K562 (cell line): ENCODE measurements at regions not wholly inside any gene's neighbourhood (a gene's known extent, or its start where the extent isn't known, plus 50 kb on each side); places are given as distances from the start of the nearest gene placed in this dataset.

ENCODE experiments used
- ATAC-seq: fragments of 200-7000 bp; cut with Tn5 transposase; 3 replicates; pipeline ENCODE4 v1.9.1; 2020; ENCODE audit warnings: moderate library complexity
- BruUV-seq: library from RNA; stranded (reverse); fragments of 400-500 nt; replicated peaks from 2 replicates; lab custom pipeline; 2021; lab: Mats Ljungman, UMichigan
- CTCF ChIA-PET: fragments of 300-600 bp; formaldehyde crosslinking; extraction: SDS; loops from one replicate; lab custom pipeline; 2021; ENCODE audit warnings: low intra/inter-chr PET ratio; lab: Yijun Ruan, JAX
- POLR2A ChIA-PET: fragments of 300-600, 350-650 bp; sonication (Branson Sonifier 250); formaldehyde crosslinking; extraction: SDS; loops from one replicate; lab custom pipeline; 2021; ENCODE audit warnings: antibody characterized with exemption, inconsistent platforms; lab: Yijun Ruan, JAX
- DNase-seq, 4 experiments: peaks; one replicate each; pipeline versions ENCODE4 v3.0.0 to v3.0.0-alpha.2; 2011 to 2018; ENCODE audit warnings: low spot score in 3 of 4, mixed read lengths in 3 of 4; ENCODE audit errors: extremely low read depth in 1 of 4
- FAIRE-seq: peaks from 2 replicates; lab custom pipeline; 2011; peaks lifted over from hg19 to GRCh38; lab: Jason Lieb, UNC
- H2AFZ ChIP-seq: 2 replicates; pipeline ENCODE4 v1.6.0; 2011; ENCODE audit warnings: low read depth, low read length, control low read depth, inconsistent platforms
- H3K27ac ChIP-seq: fragments of 200-600 bp; 3 replicates; pipeline ENCODE4 v1.8.0; 2011; ENCODE audit warnings: low read depth, mild to moderate bottlenecking, control low read depth, inconsistent platforms, low read length, moderate library complexity, mixed read lengths; ENCODE audit errors: extremely low read depth
- H3K27me3 ChIP-seq, 2 experiments: fragments of 300-600 bp in 1 of 2; 2 replicates in 1 of 2; 3 replicates in 1 of 2; pipeline versions ENCODE4 v1.6.0 to v1.8.0; 2011; ENCODE audit warnings: inconsistent platforms in 2 of 2, low read length in 2 of 2, mild to moderate bottlenecking in 1 of 2, mixed read lengths in 1 of 2, moderate library complexity in 1 of 2; ENCODE audit not compliant: control insufficient read depth in 2 of 2, insufficient read depth in 2 of 2
- H3K36me3 ChIP-seq: fragments of 300-600 bp; 3 replicates; pipeline ENCODE4 v1.8.0; 2011; ENCODE audit warnings: mild to moderate bottlenecking, low read length, inconsistent platforms; ENCODE audit not compliant: control insufficient read depth, insufficient read depth
- H3K4me1 ChIP-seq, 2 experiments: fragments of 200-600 bp in 1 of 2; replicated peaks in 1 of 2; 2 replicates in 1 of 2; 3 replicates in 1 of 2; pipeline versions ENCODE4 v1.5.1 to v1.8.0; 2011; ENCODE audit warnings: inconsistent platforms in 2 of 2, low read length in 2 of 2, mild to moderate bottlenecking in 1 of 2, mixed read lengths in 1 of 2, moderate library complexity in 1 of 2; ENCODE audit not compliant: control insufficient read depth in 2 of 2, insufficient read depth in 2 of 2
- H3K4me2 ChIP-seq: 2 replicates; pipeline ENCODE4 v1.6.1; 2011; ENCODE audit warnings: low read length, control low read depth, inconsistent platforms, mixed read lengths; ENCODE audit not compliant: insufficient read depth
- H3K4me3 ChIP-seq: fragments of 200-600 bp; sonication (generic), shearing (Covaris generic); 2 replicates; pipeline ENCODE4 v1.5.1; 2016; ENCODE audit warnings: control low read depth, inconsistent platforms
- H3K79me2 ChIP-seq: fragments of 200-600 bp; 3 replicates; pipeline ENCODE4 v1.8.0; 2011; ENCODE audit warnings: low read length, inconsistent platforms; ENCODE audit not compliant: control insufficient read depth, insufficient read depth
- H3K9ac ChIP-seq, 2 experiments: 2 replicates each; pipeline versions ENCODE4 v1.6.0 to v1.6.1; 2011; ENCODE audit warnings: low read depth in 2 of 2, low read length in 2 of 2, control low read depth in 1 of 2, inconsistent platforms in 1 of 2, mild to moderate bottlenecking in 1 of 2, mixed read lengths in 1 of 2; ENCODE audit not compliant: insufficient read depth in 1 of 2
- H3K9me1 ChIP-seq: one replicate; pipeline ENCODE4 v1.6.0; 2011; ENCODE audit warnings: inconsistent platforms, mild to moderate bottlenecking, low read length, moderate library complexity; ENCODE audit not compliant: control insufficient read depth, insufficient read depth
- H3K9me3 ChIP-seq: replicated peaks from 2 replicates; pipeline ENCODE4 v1.5.1; 2011; ENCODE audit warnings: low read depth, low read length, inconsistent platforms; ENCODE audit not compliant: control insufficient read depth, insufficient read depth
- H4K20me1 ChIP-seq: replicated peaks from 2 replicates; pipeline ENCODE4 v1.6.1; 2011; ENCODE audit warnings: low read length, inconsistent platforms, mixed read lengths; ENCODE audit not compliant: control insufficient read depth, insufficient read depth
- ARID1B ChIP-seq: fragments of 450-650 bp; IDR thresholded peaks from 2 replicates; pipeline ENCODE4 v1.6.1; 2016; ENCODE audit warnings: antibody characterized with exemption, mild to moderate bottlenecking, inconsistent platforms
- ARID3B ChIP-seq: fragments of 250-450 bp; sonication (Bioruptor Pico); IDR thresholded peaks from 2 replicates; pipeline ENCODE4 v1.4.0; 2020; ENCODE audit warnings: borderline replicate concordance
- ESRRA ChIP-seq: fragments of 450-650 bp; IDR thresholded peaks from 2 replicates; pipeline ENCODE4 v1.6.1; 2014; ENCODE audit warnings: low read depth, mild to moderate bottlenecking, moderate library complexity, borderline replicate concordance
- ETV1 ChIP-seq: fragments of 450-650 bp; conservative IDR thresholded peaks from 2 replicates; pipeline ENCODE4 v1.6.1; 2016; ENCODE audit warnings: missing genetic modification characterization, control low read depth, low read depth, missing compliant biosample characterization
- PCBP1 ChIP-seq: fragments of 200-400 bp; formaldehyde crosslinking; IDR thresholded peaks from 2 replicates; pipeline ENCODE4 v1.6.1; 2018; ENCODE audit warnings: mild to moderate bottlenecking, low read depth, low read length; ENCODE audit not compliant: poor library complexity, severe bottlenecking
- PHTF2 ChIP-seq: fragments of 250-450 bp; sonication (Bioruptor Pico); IDR thresholded peaks from 2 replicates; pipeline ENCODE4 v1.5.0; 2021; ENCODE audit warnings: mild to moderate bottlenecking
- SMAD2 ChIP-seq: fragments of 150-350 bp; IDR thresholded peaks from 2 replicates; pipeline ENCODE4 v1.6.1; 2014; ENCODE audit warnings: low read depth, mild to moderate bottlenecking, low read length
- TAF7 ChIP-seq: fragments of 450-650 bp; IDR thresholded peaks from 2 replicates; pipeline ENCODE4 v1.6.1; 2016; ENCODE audit warnings: missing genetic modification characterization, missing compliant biosample characterization
- ZNF707 ChIP-seq: fragments of 250-450 bp; sonication (Bioruptor Pico); conservative IDR thresholded peaks from 2 replicates; pipeline ENCODE4 v1.8.0; 2022; ENCODE audit warnings: inconsistent platforms, mild to moderate bottlenecking, moderate library complexity
- ZNF79 ChIP-seq: fragments of 250-450 bp; sonication (Bioruptor Pico); IDR thresholded peaks from 2 replicates; pipeline ENCODE4 v1.4.0; 2020; ENCODE audit warnings: low read depth, mild to moderate bottlenecking, moderate library complexity
- WGBS: fragments of 100-300 bp; shearing (Covaris generic); methylation state at CpG from one replicate; pipeline ENCODE4 v1.1.6; 2016; ENCODE audit warnings: low coverage, mixed read lengths; ENCODE audit not compliant: insufficient coverage; ENCODE audit errors: missing lambda C conversion rate; 5-methylcytosine and 5-hydroxymethylcytosine counted together
- in situ Hi-C: fragments of 300-500 bp; cut with MboI; formaldehyde crosslinking; loops from 4 replicates; pipeline ENCODE4 v1.15.0; 2018; ENCODE audit warnings: inconsistent platforms, mixed read lengths
- intact Hi-C: fragments of 100-400 bp; cut with micrococcal nuclease; formaldehyde crosslinking; loops from 2 replicates; pipeline ENCODE4 v1.14.2; 2022

DNA sequence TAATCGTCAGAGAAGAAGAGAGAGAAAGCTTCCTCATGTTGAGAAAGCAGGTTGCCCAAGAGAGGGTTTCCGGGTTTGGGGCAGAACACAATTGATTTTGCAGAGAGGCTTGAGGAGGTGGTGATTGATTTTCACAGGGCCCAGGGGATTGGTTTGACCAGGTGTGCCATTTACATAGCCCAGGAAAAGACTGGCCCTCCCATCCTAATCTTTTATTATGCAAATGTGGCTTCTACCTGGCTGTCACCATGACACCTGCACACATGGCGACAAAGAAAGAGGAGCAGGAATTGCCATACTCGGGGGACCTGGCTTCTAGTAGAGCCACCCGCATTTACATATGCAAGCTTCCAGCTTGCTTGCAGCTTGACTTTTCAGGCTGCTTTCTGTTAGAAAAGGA is 405.3 kb downstream of the PPP4R3C start:
- Histone ChIP-seq H3K79me2 (no peaks in the 10 kb centered on the region), H3K9me1 (no peaks in the 10 kb centered on the region), H2AFZ (no peak overlapping the region), H3K27ac (no peak overlapping the region), H3K4me3 (no peak overlapping the region), H3K4me1 (no peaks in the 10 kb centered on the region), H3K4me2 (no peak overlapping the region), H3K36me3 (no peaks in the 10 kb centered on the region), H3K27me3 (no peaks in the 10 kb centered on the region), H3K9me3 (no peaks in the 10 kb centered on the region), H4K20me1 (no peaks in the 10 kb centered on the region), H3K9ac (no peak overlapping the region)
- WGBS, result 0% methylated on average over 2 of the region's 5 CpGs
- ChIA-PET CTCF (no interaction called here), POLR2A (no interaction called here)
- BruUV-seq, result no TSS peak
- ATAC-seq (no peak), DNase-seq (no peak), FAIRE-seq (no peak)
- intact Hi-C loops (no loop called here), in situ Hi-C loops (no loop called here)
- TF ChIP-seq PCBP1 (no peak), TAF7 (tag) (no peak), ARID3B (CRISPR knock-in tag) (no peak), ZNF707 (no peak), SMAD2 (no peak), ESRRA (no peak), PHTF2 (CRISPR knock-in tag) (no peak), ZNF79 (CRISPR knock-in tag) (no peak), ARID1B (no peak), ETV1 (tag) (no peak)
